Fibroblast of lung (primary cell): ENCODE measurements at regions not wholly inside any gene's neighbourhood (a gene's known extent, or its start where the extent isn't known, plus 50 kb on each side); places are given as distances from the start of the nearest gene placed in this dataset.

Source experiments
- EZH2 ChIP-seq: IDR thresholded peaks from 2 replicates; pipeline ENCODE4 v1.5.1; 2012; ENCODE audit warnings: low read length, control low read depth, mild to moderate bottlenecking; ENCODE audit errors: missing control alignments
- TF ChIP-seq, protein P1 (sequence below), 2 donors: IDR thresholded peaks in 1 of 2; conservative IDR thresholded peaks in 1 of 2; 1 replicate in 1 of 2; 2 replicates in 1 of 2; pipeline ENCODE4 v1.5.1; 2011 to 2012; ENCODE audit warnings: low read length in 2 of 2, control low read depth in 1 of 2, inconsistent platforms in 1 of 2, low read depth in 1 of 2, mild to moderate bottlenecking in 1 of 2

- TF ChIP-seq EZH2: no peak
- TF ChIP-seq, protein P1, sequence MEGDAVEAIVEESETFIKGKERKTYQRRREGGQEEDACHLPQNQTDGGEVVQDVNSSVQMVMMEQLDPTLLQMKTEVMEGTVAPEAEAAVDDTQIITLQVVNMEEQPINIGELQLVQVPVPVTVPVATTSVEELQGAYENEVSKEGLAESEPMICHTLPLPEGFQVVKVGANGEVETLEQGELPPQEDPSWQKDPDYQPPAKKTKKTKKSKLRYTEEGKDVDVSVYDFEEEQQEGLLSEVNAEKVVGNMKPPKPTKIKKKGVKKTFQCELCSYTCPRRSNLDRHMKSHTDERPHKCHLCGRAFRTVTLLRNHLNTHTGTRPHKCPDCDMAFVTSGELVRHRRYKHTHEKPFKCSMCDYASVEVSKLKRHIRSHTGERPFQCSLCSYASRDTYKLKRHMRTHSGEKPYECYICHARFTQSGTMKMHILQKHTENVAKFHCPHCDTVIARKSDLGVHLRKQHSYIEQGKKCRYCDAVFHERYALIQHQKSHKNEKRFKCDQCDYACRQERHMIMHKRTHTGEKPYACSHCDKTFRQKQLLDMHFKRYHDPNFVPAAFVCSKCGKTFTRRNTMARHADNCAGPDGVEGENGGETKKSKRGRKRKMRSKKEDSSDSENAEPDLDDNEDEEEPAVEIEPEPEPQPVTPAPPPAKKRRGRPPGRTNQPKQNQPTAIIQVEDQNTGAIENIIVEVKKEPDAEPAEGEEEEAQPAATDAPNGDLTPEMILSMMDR (conservative IDR thresholded peaks at IDR 0.05 in 1 of 2, IDR thresholded peaks at IDR 0.05 in 1 of 2; ENCODE audit: low read depth in 1 of 2, low read length in 2 of 2): no peak
Measured at GRCh38 chr4:59869559-59869958, 1330.6 kb upstream of the ADGRL3 start.
